AG08396 (cell line): ENCODE measurements at regions not wholly inside any gene's neighbourhood (a gene's known extent, or its start where the extent isn't known, plus 50 kb on each side); places are given as distances from the start of the nearest gene placed in this dataset.
"Not testable (repeated sequence)": the region's sequence is repeated elsewhere in the genome, so short reads cannot be mapped to it uniquely, and the experiment has no call there.

Experiments
- DNase-seq: peaks from one replicate; pipeline ENCODE4 v3.0.0; 2012; ENCODE audit warnings: low spot score, mixed read lengths

DNA sequence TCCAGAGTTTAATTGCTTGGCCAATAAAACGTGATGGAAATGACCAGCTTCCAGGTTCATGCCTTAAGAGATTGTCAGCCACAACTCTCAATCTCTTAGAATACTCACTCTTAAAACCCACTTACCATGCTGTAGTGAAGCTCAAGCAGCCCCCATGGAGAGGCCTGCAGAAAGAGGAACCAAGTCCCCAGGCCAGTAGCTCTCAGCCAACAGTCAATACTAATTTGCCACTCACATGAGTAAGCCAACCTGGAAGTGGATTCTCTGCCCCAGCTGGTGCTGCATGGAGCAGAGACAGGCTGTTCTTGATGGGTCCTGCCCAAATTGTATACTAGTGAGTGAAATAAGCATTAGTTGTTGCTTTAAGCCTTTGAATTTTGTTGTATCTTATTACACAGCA is 155.9 kb downstream of the OXSM start:
- DNase-seq, result no peak

DNA sequence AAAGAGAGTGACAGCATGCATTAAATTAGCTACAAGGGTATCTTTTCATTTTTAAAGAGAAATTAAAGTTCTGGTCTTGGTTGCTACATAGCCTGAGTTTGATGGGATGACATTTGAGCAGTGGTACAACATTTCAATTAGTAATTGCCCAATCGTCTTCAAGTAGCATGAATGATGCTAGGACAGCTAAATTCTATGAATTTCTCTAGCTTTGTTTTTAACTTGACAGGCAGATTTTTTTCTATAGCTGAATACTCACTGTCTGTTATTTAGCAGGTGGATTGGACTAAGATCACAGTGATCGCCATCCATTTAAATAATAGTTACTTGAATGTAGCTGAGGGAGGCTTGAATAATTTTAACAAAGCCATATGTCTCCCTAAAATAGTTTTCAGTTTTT is 162.2 kb downstream of the OXSM start:
- DNase-seq, result no peak

DNA sequence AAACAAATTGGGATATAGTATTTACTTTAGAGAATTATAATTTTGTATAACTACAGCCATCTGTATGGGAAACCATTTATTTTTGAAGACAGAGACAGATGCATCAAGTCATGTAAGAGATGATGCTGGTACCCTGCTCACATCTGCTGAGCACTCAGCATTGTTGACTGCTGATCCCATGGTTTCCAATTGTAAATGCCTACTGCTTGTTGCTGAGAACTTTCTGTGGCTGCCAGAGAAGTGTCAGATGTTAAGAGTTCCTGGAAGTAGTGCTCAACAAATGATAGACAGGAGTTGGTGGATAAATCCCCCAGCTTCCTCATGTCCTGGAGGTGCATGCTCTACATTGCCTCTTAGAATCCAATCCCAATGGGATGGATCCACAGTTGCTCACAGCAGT is 167.1 kb downstream of the OXSM start:
- no peak for DNase-seq

DNA sequence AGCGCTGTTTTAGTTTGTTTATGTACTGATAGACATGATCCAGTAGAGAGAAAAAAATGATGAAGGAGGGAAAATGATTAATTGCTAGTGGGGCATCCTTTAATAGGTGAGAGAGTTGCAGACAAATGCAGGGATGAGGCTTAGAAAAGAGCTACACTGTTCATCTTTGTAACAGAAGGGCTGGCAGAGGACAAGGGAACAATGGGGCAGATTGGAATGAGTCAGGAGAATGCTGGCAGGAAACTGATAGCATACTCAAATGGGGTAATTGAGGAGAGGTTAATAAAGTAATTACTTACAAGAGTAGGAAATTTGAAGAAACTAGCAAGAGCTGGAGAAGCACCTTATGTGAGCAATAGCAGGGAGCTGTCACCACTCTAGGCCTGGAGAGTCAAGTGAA is 170.9 kb downstream of the OXSM start:
- no peak for DNase-seq

DNA sequence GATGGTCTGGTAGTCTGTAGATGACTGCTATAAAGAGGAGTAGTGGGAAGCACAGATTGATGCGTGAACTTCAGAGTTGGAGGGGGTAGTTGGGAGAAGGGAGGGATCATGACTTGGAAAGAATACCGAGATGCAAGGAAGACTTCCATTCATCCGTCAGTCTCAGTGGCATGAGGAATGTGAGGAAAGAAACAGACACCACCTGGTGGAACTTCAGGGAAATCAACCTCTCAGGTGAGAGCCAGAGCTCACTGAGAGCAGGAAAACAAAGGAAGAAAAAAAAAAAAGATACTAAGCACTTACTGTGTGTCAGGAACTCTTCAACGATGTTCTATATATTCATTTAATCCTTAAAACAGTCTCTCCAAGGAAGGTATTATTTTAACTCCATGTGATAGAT is 172.4 kb downstream of the OXSM start:
- DNase-seq, result no peak

DNA sequence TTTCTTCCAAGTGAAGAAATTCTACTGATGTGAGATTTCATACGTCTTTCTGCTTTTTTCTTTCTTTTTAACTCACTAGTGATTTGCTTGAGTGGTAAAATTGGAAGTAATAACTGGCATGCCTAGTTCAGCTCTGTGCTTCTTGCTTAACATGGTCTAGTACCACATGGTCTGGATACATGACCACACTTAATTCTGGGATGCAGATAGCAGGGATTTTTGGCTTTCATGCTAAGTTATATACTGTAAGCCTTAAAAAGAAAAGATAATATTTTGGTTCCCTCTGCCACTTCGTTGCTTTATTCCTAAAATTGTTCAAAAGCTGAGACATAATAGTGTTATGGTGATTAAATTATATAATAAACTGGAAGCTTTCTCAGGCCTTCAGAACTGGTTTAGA is 174.3 kb downstream of the OXSM start:
- no peak for DNase-seq

DNA sequence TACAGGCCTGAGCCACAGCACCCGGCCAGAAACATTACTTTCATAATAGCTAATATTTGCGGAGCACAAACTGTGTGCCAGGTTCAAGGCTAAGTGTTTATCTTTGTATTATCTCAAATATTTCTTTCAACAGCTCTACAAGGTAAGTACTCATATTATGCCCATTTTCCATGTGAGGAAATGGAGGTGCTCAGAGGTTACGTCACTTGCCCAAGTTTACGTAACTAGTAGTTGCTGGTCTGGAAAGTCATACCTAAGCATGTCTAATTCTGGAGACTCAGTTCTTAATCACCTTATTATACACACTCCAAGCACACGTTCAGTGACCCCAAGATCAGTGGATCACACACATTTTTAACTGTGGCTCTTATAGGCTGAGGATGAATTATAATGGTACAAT is 177.5 kb downstream of the OXSM start:
- DNase-seq, result no peak

DNA sequence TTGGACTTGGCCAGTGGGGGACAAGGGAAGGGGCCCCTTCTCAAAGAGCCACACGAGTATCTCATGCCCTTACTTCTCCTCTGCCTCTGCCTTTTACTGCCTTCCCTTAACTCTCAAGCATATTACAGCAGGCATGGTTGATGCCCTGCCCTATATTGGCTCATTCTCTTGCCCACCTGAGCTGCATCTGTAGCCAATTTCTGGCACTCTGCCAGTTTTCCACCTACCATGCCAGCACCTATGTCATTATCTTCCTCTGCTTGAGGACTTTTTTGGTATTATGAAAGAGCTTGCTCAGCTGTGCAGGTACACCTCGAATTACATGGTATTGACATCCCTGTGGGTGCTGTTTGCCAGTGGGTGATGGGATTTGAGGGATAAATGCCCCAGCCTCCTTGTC is 181.8 kb downstream of the OXSM start:
- DNase-seq, result no peak

DNA sequence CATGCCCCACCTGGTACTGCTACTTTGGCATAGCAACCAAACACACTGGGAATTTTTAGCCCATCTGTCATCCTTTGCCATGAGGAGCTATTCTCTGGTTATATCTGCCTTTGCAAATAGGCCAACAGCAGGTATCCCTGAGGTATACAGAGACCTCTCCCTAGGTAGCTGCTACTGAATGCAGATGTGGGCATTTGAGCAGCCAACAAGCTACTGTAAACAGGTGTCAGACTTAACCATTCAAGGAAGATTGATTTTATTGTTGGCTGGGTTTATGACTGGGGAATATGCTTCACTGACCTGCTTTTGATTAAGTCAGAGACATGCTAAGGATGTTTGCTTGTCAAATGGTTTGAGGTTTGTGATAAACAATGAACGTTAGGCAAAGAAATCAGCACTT is 183.2 kb downstream of the OXSM start:
- no peak for DNase-seq

DNA sequence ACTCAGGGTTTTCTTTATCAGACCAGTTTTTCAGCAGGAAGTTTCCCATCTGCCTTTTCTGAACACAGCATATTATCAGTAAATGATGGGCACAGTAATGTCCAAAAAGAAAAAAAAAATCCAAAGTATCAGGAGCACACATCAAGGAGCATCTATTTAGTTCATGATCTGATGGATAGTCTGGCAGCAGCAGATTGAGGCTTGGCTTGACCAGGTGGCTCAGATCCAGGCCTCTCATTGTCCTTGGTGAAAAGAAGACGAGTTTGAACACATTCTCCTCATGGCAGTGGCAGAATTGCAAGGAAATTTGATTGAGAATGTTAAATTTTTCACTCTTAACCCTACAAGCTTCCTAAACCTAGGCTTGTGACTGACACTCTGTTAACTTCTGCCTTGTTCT is 192.9 kb downstream of the OXSM start:
- no peak for DNase-seq

DNA sequence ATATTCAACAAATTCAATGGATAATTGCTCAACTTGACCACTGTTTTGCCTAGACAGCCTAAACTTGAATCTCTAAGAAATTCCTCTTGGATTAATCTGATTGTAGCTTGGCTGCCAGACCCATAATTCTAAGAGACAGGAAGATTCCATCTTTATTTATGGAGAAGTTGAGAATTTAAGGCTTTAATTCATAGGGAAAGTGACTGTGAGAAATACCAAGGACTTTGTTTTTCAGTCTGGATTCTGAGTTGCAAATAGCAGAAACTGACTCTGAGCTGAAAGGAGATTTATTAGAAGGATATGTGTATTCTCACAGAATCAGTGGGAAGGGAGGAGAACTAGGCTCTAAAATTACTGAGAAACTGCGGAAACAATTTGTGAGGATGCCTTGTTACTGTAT is 195.7 kb downstream of the OXSM start:
- DNase-seq, result no peak

DNA sequence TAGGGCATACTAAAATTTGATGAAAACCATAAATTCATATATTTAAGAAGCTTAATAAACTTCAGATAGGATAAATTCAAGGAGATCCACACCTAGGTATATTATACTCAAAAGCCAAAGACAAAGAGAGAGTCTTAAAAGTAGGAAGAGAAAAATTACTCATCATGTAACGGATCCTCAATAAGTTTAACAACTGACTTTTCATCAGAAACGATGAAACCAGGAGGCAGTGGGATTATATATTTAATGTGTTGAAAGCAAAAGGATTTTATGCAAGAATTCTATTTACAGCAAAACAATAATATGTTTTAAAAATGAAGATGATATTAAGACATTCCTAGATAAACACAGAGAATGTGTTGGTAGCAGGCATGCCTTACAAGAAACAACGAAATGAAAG is 202.7 kb downstream of the OXSM start:
- DNase-seq, result no peak

DNA sequence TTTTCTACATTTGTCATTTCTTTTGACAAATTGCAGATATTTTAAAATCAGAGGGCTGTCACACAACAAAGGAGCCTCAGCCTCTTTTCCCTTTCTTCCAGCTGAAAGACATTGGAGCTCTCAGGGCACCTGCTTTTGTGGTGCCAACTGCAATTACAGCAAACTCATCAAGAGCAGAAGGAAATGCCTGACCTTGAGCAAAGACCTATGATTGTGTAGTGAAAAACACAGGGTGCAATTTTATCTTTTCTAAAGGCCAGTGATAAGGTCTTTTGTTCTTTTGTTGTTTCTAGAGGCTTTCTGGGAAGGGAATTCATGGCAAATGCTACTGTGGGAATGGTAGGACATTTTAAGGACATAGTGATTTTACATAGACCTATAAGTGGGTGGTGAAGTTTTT is 214.3 kb downstream of the OXSM start:
- no peak for DNase-seq

DNA sequence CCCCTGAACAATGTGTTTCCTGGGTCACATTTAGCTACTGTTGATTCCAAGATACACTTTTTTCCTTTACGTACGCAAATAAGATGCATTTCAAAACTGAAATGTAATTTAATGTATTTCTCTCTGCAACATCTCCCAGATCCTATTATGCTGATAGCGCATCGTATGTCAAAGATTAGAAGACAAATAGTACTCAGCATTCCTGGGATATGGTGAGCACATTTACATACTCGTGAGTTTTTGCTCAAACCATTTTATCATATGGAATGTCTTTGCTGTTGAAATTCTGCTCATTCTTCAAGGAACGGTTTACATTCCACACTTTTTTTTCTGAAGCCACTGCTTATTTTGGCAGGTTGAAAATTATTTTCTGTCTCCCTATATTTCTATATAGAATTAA is 221.4 kb downstream of the OXSM start:
- DNase-seq, result no peak

DNA sequence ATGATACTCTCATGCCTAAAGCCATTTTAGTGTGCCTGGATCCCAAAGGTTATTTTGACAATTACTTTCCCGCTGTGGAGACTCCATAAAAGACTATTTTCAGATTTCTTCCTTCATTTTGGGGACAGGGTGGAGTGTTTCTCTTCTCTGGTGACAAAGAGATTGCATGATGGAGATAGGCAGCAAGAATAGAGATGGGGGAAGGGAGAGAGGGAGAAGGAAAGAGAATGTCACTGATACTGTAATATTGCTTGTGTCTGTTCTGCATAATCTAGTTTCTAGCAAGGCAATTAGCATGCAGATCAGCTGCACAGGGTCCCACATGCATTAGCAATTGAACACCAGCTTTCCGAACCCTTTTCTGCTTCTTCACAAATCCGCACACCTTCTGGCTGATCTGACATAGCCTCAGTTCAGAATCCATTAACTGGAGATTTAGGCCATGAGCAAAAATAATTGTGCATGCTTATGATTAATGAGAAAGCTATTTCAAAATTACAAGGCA is 222.4 kb downstream of the OXSM start:
- DNase-seq, result no peak

DNA sequence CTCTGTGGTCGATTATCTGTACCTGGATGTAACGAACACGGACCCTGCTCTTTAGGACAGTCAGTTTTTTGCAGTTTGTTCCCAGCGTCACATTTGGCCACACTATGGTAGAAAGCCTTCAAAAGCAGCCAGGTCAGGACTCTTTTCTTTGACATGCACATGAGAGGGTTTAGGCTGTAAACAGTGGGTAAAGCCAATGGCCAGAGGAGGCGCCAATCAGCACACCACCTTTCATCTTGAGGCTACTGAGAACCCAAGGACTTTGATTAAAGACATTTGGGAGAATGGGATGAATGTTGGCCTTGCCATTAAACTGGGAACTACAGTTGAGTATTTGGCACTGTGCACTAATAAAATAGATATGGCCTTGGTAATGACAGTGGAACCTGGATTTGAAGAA is 225.9 kb downstream of the OXSM start:
- no peak for DNase-seq

DNA sequence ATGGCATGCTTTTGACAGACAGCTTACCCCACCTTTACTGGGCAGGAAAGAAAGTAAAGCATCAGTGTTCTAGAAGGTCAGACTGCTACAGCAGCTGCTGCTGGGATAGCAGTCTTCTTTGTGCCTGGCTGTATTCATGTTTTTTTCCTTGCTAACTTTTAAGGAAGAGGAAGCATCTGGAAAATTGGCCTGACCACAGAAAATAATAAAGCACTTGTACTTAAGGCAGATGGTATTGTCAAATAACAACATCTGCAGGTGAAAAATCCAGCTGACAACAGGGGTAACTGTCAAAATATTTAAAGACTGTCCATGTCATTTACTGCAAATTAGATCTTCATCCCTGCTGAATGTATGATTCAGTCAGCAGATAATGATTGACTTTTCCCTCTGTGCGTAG is 229.0 kb downstream of the OXSM start:
- DNase-seq, result no peak

DNA sequence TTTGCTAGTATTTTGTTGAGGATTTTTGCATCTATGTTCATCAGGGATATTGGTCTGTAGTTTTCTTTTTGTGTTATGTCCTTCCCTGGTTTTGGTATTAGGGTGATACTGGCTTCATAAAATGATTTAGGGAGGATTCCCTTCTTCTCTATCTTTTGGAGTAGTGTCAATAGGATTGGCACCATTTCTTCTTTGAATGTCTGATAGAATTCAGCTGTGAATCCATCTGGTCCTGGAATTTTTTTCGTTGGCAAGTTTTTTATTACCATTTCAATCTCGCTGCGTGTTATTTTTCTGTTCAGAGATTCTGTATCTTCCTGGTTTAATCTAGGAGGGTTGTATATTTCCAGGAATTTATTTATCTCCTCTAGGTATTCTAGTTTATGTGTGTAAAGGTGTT is 234.3 kb downstream of the OXSM start:
- not testable (repeated sequence) for DNase-seq

DNA sequence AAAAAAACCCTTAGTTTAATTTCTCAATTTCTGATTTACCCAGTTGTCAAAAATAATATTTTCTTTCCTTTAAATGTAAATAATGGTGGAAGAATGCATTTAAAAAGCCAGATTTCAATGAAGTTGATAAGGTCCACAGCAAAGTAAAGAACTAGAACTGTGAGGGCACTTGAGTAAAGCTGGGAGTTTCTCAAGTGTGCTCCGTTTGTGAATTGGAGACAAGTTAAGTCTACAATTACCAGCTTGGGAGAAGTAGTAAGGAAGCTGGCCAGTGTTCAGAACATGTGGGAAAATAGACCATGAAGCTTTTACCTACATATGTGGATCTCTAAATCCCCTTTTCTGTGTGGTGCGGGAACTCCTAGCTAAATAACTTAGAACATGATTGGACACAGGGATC is 239.4 kb downstream of the OXSM start:
- no peak for DNase-seq

DNA sequence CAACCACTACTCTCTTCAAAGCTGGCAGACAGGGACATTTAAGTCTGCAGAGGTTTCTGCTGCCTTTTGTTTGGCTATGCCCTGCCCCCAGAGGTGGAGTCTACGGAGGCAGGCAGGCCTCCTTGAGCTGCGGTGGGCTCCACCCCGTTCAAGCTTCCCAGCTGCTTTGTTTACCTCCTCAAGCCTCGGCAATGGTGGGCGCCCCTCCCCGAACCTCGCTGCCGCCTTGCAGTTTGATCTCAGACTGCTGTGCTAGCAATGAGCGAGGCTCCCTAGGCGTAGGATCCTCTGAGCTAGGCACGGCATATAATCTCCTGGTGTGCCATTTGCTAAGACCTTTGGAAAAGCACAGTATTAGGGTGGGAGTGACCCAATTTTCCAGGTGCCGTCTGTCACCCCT is 252.2 kb downstream of the OXSM start:
- not testable (repeated sequence) for DNase-seq

DNA sequence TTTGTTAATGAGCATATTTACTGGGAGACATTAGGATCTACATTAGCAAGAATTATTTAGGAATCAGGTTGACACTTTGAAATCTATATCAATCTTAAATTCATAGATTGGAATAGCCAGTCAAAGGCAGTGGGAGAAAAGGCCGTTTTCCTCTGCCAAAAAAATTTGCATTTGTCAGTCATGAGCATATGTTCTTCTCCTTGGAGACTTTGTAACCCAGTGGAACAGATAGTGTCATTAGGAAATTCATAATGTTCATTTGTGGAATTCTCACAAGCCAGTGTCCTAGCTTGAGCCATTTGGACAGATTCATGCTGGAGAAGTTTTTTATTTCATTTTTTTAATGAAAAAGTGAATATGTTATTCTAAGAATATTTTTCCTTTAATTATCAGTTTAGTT is 260.1 kb downstream of the OXSM start:
- no peak for DNase-seq

DNA sequence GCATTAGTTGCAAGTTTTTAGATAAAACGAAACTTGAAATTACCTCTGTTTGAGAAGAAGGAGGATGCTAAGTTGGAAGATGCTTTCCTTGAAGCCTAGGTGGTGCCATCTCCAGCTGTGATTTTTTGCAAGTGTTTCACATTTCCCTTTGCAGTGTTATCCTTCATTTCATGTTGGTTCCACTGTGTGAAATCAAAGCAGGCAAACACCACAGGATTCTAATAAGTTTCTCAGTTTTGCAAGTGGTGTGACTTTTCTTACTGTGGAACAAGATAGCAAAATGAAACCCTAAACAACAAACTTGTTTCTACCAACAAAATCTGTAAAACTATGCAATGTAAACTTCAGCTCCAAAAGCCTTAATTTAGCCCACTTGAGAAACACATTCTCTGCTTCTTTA is 260.9 kb downstream of the OXSM start:
- no peak for DNase-seq

DNA sequence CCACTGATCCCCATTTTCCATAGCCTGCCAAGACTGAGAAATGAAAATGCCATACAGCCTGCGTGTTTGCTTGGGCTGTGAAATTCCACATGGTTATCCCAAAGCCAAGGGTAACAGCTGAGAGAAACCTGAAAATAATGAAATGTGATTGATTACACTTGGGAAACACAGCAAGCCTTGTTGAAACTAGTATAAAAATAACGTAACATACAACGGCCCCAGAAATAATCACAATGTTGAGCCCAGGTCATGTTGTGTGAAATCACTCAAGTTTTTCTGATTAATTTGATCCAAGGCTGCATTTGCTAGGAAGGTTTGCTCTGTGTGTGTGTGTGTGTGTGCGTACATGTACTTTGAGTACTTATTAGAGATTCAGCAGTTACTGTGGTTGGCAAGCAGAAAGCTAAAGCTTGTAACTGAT is 269.0 kb downstream of the OXSM start:
- DNase-seq, result no peak

DNA sequence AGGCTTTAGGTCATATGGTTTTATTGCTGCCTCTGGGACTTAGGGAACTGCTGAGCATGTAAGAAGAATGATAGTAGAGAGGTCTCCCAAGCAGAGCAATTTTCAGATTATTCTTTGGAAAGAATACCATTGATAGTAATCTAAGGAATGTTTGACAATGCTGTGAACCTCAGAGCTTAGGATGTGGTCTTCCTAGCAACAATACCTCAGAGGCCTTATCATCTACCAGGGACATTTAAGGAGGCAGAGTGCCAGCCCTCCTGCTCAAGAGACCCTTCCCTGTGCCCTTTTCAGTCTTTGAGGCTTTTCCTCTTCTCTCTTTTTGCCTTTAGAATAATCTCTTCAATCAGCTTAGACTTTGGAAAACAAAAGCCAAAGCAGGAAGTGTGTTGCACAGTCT is 272.1 kb downstream of the OXSM start:
- DNase-seq, result no peak

DNA sequence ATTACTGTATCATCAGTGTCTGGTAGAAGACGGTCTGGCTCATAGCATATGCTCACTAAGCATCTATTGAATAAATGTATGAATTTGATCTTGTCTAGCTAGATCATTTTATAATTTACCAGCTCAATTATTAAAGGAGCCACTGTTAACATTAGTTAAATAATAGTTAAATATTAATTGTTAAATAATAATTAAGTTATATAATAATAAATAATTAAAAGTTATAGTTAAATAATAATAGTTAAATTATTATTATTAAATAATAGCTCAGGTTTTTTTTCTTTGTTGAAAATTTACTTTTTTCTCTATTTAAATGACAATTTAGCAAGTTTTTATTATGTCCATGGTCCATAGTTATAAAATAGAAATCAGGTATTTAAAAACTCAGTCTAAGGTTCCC is 274.4 kb downstream of the OXSM start:
- DNase-seq, result no peak
